ENCODE measurements at regions not wholly inside any gene's neighbourhood (a gene's known extent, or its start where the extent isn't known, plus 50 kb on each side); places are given as distances from the start of the nearest gene placed in this dataset.
A peak's percentile ranks its signal among the peaks of the same experiment; 100 is the strongest.
"Not testable (repeated sequence)": the region's sequence is repeated elsewhere in the genome, so short reads cannot be mapped to it uniquely, and the experiment has no call there.

DNA sequence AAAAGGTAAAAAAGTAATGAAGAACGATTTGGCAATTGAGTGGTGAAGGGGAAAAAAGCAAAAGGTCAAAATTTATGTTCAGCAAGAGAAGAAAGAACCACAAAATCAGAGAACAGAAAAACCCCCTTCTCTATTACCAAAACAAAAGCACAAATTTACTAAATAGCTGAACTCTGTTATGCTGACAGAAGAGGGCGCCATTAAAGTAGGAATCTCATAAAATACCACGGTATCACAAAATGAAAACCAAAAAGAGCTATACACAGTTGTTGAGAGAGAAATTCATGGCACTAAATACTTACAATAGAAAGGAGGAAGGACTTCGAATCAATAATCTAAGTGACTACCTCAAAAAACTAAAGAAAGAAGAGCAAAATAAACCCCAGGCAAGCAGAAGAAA lies 69.6 kb upstream of the CXorf66 start:
- Histone ChIP-seq H3K9me3 (ENCODE audit: low read depth, low read length, poor library complexity, severe bottlenecking) (no peaks in the 10 kb centered on the region), H3K36me3 (ENCODE audit: insufficient read depth, low read length, poor library complexity, severe bottlenecking) (no peaks in the 10 kb centered on the region), H3K4me3 (ENCODE audit: low read depth, low read length, poor library complexity, severe bottlenecking) (no peak overlapping the region), H3K4me1 (ENCODE audit: insufficient read depth, low read length, poor library complexity, severe bottlenecking) (no peaks in the 10 kb centered on the region), H3K27ac (ENCODE audit: low read depth, low read length, poor library complexity, severe bottlenecking) (no peak overlapping the region), H3K27me3 (replicated peaks; ENCODE audit: insufficient read depth, low read depth, low read length, poor library complexity) (no peaks in the 10 kb centered on the region)
- BruUV-seq (replicated peaks): no TSS peak
- POLR2A ChIA-PET (ENCODE audit: low non-redundant PET): no interaction called here
- peak; percentile 56 for DNase-seq (ENCODE audit: low spot score)
- CTCF ChIA-PET: interaction anchor here (0.7 to 1.1 kb wide), 5 partner anchors 12 to 1159 kb away, joined by 3 to 8 read pairs (median 4); no protein-coding TSS in a partner anchor
- intact Hi-C loops (cut with micrococcal nuclease; ENCODE audit: unreplicated experiment): no loop called here
- no peak for TF ChIP-seq EZH2 (IDR thresholded peaks at IDR 0.05; ENCODE audit: borderline replicate concordance, low read depth, low read length, poor library complexity, severe bottlenecking)
- TF ChIP-seq, protein P1, sequence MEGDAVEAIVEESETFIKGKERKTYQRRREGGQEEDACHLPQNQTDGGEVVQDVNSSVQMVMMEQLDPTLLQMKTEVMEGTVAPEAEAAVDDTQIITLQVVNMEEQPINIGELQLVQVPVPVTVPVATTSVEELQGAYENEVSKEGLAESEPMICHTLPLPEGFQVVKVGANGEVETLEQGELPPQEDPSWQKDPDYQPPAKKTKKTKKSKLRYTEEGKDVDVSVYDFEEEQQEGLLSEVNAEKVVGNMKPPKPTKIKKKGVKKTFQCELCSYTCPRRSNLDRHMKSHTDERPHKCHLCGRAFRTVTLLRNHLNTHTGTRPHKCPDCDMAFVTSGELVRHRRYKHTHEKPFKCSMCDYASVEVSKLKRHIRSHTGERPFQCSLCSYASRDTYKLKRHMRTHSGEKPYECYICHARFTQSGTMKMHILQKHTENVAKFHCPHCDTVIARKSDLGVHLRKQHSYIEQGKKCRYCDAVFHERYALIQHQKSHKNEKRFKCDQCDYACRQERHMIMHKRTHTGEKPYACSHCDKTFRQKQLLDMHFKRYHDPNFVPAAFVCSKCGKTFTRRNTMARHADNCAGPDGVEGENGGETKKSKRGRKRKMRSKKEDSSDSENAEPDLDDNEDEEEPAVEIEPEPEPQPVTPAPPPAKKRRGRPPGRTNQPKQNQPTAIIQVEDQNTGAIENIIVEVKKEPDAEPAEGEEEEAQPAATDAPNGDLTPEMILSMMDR (conservative IDR thresholded peaks at IDR 0.05; ENCODE audit: low read depth, low read length): peak; percentile 70

DNA sequence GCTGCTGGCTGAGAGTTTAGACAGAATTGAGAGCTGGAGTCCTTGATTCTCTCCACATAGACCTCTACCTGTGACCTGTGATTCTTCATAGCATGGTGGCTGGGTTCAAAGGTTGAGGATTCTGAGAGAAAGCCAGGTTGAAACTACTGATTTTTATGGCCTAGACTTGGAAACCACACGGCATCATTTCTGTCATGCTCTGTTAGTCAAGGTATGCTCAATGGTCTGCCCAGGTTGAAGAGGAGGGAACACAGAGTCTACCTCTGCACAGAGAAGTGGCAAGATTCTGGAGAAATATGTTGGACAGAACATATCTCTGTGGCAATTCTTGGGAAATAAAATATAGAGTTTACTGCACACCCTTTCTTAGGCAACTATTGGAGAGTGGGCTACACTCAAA lies 57.2 kb upstream of the CXorf66 start:
- no peak for DNase-seq (ENCODE audit: low spot score)
- Histone ChIP-seq H3K36me3 (ENCODE audit: insufficient read depth, low read length, poor library complexity, severe bottlenecking) (no peaks in the 10 kb centered on the region), H3K4me1 (ENCODE audit: insufficient read depth, low read length, poor library complexity, severe bottlenecking) (peaks cover 4% of the 10 kb centered on the region), H3K27ac (ENCODE audit: low read depth, low read length, poor library complexity, severe bottlenecking) (no peak overlapping the region), H3K4me3 (ENCODE audit: low read depth, low read length, poor library complexity, severe bottlenecking) (no peak overlapping the region), H3K9me3 (ENCODE audit: low read depth, low read length, poor library complexity, severe bottlenecking) (no peaks in the 10 kb centered on the region), H3K27me3 (replicated peaks; ENCODE audit: insufficient read depth, low read depth, low read length, poor library complexity) (no peaks in the 10 kb centered on the region)
- TF ChIP-seq, protein P1 (conservative IDR thresholded peaks at IDR 0.05; ENCODE audit: low read depth, low read length): no peak
- no peak for TF ChIP-seq EZH2 (IDR thresholded peaks at IDR 0.05; ENCODE audit: borderline replicate concordance, low read depth, low read length, poor library complexity, severe bottlenecking)
- no TSS peak for BruUV-seq (replicated peaks)
- intact Hi-C loops (cut with micrococcal nuclease; ENCODE audit: unreplicated experiment): no loop called here
- ChIA-PET POLR2A (ENCODE audit: low non-redundant PET) (no interaction called here), CTCF (no interaction called here)

DNA sequence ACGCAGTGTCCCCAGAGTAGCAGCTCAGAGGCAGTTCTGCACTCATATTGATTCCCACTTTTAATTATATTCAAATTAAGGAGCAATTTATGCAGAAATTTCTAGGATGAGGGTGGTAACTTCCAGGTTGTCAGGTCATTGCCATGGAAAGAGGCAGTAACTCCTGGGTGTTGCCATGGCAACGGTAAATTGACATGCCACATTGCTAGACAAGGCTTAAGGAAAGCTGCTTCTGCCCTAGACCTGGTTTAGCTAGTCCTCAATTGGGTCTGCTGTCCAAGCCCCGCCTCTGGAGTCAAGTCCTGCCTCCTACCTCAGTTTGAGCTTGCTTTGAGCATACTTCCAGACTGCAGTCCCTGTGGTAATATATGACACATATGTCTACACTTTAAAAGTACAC lies 53.8 kb upstream of the CXorf66 start:
- H3K4me3 ChIP-seq (ENCODE audit: low read depth, low read length, poor library complexity, severe bottlenecking); DNase-seq (ENCODE audit: low spot score); H3K4me1 ChIP-seq (ENCODE audit: insufficient read depth, low read length, poor library complexity, severe bottlenecking); H3K36me3 ChIP-seq (ENCODE audit: insufficient read depth, low read length, poor library complexity, severe bottlenecking); intact Hi-C loops (cut with micrococcal nuclease; ENCODE audit: unreplicated experiment); BruUV-seq (replicated peaks); H3K27me3 ChIP-seq (replicated peaks; ENCODE audit: insufficient read depth, low read depth, low read length, poor library complexity); POLR2A ChIA-PET (ENCODE audit: low non-redundant PET); CTCF ChIA-PET; H3K9me3 ChIP-seq (ENCODE audit: low read depth, low read length, poor library complexity, severe bottlenecking); H3K27ac ChIP-seq (ENCODE audit: low read depth, low read length, poor library complexity, severe bottlenecking): not testable (repeated sequence)
